GM18508 (cell line): ENCODE measurements at regions not wholly inside any gene's neighbourhood (a gene's known extent, or its start where the extent isn't known, plus 50 kb on each side); places are given as distances from the start of the nearest gene placed in this dataset.
"Not testable (repeated sequence)": the region's sequence is repeated elsewhere in the genome, so short reads cannot be mapped to it uniquely, and the experiment has no call there.

Experiments
- ATAC-seq: cut with Tn5 transposase; IDR thresholded peaks from one replicate; pipeline ENCODE4 v1.9.1; 2021; ENCODE audit warnings: moderate number of reproducible peaks; ENCODE audit not compliant: insufficient read depth, unreplicated experiment

GRCh38 chr13:101003566-101003965 lies 329.0 kb upstream of the TMTC4 start:
- ATAC-seq: no peak

GRCh38 chr13:100989392-100989791 lies 314.8 kb upstream of the TMTC4 start:
- no peak for ATAC-seq

DNA sequence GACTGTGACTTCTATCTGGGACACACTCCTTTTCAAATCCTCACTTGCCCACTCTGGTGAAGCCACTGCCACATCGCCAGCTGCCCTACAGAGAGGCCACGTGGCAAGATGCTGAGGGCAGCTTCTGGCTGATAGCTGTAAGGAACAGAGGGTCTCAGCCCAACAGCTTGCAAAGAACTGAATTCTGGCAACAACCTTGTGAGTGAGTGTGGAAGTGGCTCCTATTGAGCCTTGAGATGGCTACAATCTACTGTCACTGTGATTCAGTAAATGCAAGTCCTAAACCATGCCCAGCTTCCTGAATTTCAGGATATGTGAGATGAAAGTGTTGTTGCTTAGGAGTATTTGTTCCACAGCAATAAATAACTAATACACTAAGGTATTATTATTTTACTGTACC lies 314.3 kb upstream of the TMTC4 start:
- ATAC-seq: no peak

DNA sequence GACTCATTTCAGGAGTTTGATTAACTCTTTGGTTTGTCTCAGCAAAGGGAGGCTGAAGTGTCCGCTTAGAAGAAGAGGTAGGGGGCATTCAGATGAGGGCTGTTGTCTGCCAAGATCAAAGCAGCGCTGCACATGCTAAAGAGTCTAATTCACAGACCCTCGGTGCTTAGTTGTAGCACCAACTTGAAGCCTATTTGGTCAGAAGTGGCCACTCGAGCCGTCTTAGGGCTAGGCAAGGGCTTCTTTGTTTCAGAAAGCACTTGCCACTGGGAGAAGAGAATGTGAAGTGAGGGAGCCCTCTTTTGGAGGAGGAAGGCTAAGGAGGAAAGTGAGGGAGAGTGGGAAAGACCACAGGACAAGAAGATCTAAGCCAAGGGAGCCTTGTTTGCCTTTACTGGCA lies 313.4 kb upstream of the TMTC4 start:
- ATAC-seq: no peak

- no peak for ATAC-seq
Measured at GRCh38 chr13:100986571-100986970, 312.0 kb upstream of the TMTC4 start.

DNA sequence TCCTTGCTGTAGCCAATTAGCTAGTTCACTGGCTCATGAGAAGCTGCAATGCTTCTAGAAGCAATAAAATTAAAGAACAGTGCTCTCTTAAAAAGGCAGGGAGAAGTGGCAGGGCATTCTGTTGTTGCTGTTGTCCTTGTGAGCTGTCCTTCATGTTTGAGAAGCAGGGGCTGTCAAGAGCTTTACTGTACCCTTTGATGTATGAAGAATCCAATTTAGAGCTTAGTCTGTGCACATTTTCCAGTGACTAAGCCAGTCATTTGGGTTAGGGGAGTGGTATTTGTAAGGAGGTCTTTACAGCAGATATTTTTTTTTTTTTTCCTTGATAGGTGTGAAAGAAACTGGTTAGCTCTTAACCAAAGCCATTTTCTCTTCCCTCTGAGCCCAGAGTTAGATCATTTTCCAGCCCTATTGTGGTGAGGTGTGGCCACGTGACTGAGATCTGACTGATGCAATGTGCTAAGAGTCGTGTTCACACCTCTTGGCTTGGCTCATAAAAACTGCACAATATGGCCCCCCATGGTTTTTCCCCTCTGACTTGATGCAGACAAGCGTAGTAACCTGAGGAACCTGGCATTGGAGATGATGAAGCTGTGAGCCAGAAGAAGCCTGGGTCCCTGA lies 309.6 kb upstream of the TMTC4 start:
- ATAC-seq: no peak

DNA sequence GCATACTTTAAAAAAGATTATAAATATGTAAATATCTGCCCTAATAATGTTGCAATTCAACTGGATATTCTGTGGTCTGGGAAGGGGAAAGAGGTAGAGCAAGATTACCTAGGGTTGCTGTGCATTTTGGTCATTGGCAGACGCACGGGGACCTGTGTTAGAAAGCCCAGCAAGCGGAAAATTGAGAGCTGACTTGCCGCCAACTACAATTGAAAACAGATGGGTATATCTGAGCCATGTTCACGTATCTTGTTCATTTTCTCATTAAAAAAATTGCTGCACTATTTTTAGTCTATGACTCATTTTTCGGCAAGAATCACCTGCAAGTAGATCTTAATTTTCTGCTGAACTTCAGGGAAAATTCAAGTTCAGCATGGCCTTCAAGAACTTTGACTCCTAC lies 308.5 kb upstream of the TMTC4 start:
- no peak for ATAC-seq

- ATAC-seq: no peak
Measured at GRCh38 chr13:100980171-100980570, 305.6 kb upstream of the TMTC4 start.

- no peak for ATAC-seq
Measured at GRCh38 chr13:100977841-100978240, 303.2 kb upstream of the TMTC4 start.

DNA sequence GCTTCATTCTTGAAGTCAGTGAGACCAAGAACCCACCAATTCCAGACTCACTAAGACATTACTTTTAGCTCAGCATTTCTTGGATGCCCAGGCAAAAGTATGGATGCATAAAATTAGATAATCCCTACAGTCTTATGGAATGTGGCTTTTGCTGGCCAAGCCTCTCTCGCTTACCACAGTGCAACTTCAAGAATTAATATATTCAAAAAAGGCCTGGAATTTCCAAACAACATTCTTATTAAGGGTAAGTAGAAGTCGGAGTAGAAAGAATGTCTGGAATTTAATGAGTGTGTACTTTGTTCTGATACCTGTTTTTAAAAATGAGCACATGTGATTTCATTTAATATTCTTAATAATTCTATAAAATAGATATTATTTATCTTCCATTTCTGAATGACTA lies 302.4 kb upstream of the TMTC4 start:
- no peak for ATAC-seq

- not testable (repeated sequence) for ATAC-seq
Measured at GRCh38 chr13:100975666-100976065, 301.1 kb upstream of the TMTC4 start.

- ATAC-seq: no peak
Measured at GRCh38 chr13:100962585-100962984, 288.0 kb upstream of the TMTC4 start.

DNA sequence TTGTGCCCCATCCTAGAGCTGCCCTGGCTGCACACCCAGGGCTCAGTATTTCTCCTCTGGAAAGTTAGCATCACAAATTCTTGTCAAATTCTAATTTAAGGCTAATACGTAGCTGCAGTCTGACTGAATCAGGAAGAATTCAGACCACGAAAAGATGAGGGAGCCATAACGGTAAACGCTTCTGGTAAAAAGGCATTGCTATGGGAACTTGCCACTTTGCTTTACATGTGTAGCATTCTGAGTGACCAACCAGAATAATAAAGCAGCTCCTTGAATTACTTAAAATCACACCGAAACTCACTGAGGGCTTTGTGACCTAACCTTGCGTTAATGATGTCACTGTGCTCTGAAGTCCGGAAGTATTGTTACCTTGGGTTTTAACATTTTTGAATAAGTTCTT lies 286.6 kb upstream of the TMTC4 start:
- no peak for ATAC-seq

DNA sequence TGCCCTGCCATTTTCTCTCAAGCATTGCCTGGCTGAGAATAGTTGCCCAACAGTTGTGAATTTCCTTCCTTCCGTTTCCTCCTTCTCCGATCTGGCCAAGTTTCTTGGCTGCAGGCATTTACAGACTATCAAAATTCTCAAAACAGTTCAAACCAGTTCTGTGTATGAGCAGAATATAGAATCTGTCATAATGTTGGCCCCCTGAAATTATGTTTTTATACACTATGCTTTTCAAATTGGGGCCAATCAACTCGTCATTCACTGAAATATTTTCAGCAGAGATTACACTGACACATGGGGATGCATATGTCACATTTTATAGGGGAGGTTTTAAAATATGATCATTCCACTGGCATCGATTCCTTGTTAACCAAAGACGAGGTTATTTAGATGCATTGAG lies 284.2 kb upstream of the TMTC4 start:
- no peak for ATAC-seq

GRCh38 chr13:100957741-100958140 lies 283.1 kb upstream of the TMTC4 start:
- no peak for ATAC-seq

DNA sequence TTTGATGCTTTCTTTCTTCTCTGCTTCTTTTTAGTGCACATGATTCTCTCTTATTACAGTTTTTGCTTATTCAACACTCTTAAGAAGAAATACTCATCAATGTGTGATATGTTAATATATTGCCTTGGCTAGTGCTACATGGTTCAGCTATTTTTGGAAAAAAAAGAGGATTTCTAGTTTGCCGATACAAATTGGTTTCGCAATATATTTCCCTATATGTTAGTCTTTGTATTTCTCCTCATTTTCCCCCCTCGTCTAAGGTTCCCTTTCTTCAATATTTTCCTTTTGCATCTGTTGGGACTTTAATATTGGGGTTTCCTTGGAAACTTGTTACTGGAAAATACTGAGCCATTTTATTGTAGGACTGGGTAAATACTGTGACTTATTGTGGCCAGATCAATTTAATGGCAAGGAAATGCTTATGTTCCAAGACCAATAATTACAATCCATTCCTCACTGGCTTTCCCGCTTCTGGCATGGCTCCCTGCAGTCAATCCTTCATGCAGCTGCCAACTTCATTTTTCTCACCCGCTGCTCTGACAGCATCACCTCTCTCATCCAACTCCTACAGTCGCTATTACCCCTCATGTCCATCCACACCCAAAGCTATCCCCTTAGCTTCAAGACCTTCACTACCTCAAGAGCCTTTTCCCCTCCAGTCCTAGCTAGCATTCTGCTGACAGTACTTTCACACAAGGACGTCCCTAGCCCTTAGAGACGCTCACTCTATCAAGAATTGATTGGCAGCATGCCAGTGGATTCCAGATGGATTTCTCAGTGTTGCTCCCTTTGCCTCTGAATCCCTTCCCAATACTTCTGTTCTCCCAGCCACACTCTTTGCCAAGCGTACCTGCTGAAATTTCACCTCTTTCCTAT lies 280.1 kb upstream of the TMTC4 start:
- ATAC-seq: no peak

- no peak for ATAC-seq
Measured at GRCh38 chr13:100951016-100951415, 276.4 kb upstream of the TMTC4 start.

DNA sequence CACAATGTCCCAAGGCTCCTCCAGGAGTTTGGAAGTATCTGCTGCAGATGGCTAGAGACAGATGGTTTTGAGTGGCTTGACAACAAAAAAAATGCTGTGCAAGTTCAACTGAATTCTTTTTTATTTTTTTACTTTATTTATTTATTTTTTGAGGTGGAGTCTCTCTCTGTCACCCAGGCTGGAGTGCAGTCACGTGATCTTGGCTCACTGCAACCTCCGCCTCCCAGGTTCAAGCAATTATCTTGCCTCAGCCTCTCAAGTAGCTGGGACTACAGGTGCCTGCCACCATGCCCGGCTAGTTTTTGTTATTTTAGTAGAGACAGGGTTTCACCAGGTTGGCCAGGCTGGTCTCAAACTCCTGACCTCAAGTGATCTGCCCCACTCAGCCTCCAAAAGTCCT lies 274.3 kb upstream of the TMTC4 start:
- ATAC-seq: not testable (repeated sequence)

DNA sequence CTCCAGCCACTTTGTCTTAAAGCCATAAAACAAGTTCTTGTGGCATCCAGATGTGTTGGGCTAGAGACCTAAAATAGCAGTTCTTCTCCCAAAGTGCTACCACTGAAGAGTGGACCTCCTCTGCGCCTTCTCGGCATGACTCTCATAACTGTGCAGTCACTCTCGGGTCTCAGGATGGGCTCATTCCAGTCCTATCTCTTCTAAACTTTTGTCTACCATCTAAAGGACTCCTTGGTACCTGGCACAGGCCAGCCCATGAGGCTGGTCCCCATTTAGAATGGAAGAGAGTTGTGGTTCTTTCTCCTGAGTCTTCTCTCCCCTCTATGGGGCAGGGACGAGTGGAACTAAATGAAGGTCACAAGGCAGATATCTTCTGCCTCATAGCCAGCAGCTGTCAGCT lies 272.0 kb upstream of the TMTC4 start:
- no peak for ATAC-seq

- no peak for ATAC-seq
Measured at GRCh38 chr13:100944791-100945345, 270.3 kb upstream of the TMTC4 start.

- ATAC-seq: no peak
Measured at GRCh38 chr13:100942742-100943141, 268.1 kb upstream of the TMTC4 start.
